GM21515 (cell line): ENCODE measurements at regions not wholly inside any gene's neighbourhood (a gene's known extent, or its start where the extent isn't known, plus 50 kb on each side); places are given as distances from the start of the nearest gene placed in this dataset.

ENCODE experiments used
- ATAC-seq: cut with Tn5 transposase; IDR thresholded peaks from one replicate; pipeline ENCODE4 v1.9.1; 2021; ENCODE audit not compliant: unreplicated experiment

DNA sequence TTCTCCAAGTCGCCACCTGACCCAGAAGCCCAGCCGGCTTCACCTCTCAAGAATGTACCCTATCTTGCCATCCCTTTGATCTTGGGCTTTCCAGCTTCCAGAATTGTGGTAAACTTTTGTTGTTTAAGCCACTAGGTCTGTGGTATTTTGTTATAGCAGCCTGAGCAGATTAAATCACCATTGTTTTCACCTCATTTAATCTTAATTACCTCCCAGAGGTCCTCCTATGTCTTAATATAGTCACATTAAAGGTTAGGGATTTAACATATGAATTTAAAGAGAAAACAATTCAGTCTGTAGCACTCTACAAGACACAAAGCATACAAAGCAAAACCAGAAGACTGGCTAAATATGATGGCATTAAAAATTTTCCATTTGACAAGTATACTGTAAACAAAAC, 123.4 kb upstream of the CADM2 start:
- ATAC-seq, result no peak

DNA sequence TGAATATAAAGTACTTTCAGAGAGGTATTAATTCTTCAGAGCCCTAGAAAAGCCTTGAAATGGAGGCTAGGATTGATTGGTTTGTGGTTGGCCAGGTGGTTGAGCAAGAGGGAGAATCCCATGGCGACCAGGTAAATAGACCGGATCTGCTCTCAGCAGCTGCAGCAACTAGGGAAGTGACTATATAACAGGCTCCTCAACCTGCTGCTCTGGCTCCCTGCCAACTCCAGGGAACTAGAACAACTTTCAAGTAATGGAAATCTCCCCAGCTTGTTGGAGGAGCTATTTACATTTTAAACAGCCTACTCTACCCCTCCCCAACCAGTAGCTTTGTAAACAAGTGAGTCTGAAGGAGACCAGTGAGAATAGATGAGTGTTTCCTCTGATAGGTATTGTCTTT, 121.8 kb upstream of the CADM2 start:
- no peak for ATAC-seq

DNA sequence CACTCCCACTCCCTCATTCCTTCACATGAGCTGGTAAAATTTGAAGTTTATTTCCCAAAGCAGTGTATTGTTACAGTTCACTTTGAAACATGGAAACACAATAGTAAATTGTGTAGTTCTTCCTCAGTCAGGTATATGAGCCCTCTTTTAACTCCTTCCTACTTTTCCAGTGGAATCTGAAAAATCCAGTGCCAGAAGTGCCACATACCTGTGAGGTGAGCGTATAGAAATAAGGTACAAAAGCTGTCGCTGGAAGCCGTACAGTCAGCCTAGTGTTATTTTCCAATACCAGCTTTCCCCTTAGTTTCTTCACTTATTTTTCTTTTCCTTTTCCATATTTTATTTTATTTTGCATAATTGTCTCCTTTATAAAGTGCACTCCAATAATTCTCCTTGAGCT, 81.7 kb upstream of the CADM2 start:
- no peak for ATAC-seq

DNA sequence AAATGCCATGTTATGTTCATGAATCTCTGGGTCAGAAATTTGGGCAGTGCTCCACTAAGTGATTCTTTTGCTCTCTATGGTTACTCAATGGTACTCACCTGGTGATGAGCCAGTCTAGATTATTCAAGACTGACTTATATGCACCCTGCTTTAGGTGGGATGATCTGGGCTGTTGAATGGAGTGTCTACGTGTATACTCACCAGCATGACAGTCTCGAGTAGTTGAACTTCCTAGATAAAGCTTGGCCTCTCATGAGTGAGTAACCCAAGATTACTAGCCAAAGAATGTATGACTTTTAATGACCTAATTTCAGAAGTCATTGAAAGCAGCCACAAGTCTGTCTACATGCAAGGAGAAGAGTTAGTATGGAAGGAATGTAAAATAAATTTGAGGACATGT, 77.5 kb upstream of the CADM2 start:
- no peak for ATAC-seq

DNA sequence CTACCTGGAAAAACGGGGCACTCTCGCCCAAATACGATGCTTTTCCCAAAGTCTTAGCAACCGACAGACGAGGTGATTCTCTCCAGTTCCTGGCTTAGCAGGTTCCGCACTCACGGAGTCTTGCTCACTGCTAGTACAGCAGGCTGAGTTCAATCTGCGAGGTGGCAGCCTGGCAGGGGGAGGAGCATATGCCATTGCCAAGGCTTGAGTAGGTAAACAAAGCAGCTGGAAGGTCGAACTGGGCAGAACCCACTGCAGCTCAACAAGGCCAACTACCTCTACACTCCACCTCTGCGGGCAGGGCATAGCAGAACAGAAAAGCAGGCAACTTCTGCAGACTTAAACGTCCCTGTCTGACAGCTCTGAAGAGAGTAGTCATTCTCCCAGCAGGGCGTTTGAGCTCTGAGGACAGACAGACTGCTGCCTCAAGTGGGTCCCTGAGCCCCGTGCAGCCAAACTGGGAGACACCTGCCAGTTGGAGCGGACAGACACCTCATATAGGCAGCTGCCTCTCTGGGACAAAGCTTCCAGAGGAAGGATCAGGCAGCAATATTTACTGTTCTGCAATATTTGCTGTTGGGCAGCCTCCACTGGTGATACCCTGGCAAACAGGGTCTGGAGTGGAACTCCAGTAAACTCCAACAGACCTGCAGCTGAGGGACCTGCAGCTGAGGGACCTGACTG, 73.4 kb upstream of the CADM2 start:
- no peak for ATAC-seq

DNA sequence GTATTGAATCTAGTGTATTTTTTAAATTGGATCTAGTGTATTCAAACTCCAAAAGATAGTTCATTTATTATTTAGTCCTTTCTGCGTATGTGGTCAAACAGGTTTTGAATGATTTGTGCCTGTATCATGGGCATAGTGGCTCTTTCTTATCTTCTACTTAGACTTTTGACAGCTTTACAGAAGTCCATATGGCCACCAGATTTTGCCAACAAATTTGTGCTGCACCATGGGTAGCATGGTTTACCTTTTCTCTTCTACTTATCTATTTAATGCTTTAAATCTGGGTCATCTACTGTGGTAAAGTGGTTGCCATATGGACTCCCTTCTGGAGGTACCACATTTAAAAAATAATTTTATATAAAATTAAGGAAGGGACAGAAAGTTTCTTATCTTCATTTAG, 66.9 kb upstream of the CADM2 start:
- no peak for ATAC-seq

DNA sequence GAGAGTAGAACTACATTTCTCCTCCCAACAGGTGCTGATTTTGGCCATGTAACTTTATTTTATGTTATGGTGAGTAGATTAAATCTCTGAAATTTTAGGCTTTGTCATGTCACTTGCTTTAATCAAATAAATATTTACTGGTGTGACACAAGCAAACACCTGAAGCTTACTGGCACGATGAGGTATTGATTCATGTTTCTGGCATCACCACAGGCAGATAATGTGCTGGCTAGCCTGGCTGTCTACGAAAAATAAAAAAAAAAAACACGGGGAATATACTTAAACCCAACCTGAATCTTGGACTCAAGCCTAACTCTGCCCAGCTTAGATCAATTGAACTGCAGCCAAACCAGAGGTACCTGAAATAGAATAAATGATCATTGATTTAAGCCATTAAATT, 65.6 kb upstream of the CADM2 start:
- ATAC-seq, result no peak

DNA sequence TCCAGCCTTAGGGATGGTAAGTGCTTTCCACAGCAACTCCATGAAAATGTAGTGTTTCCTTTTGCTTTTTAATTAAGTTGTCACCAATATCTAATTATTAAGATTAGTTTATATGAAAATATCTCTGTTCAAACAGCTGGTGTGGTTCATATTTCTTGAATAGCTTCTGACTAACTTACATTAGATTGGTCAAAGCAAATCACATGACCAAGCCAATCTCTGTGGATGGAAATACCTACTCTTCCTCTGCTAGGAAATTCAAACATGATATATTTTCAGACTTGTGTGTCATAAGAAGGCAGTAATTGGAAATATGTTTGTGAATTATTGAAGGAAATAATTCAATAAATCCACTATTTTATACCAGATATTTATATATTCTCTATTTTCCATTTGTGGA, 54.6 kb upstream of the CADM2 start:
- ATAC-seq, result no peak

DNA sequence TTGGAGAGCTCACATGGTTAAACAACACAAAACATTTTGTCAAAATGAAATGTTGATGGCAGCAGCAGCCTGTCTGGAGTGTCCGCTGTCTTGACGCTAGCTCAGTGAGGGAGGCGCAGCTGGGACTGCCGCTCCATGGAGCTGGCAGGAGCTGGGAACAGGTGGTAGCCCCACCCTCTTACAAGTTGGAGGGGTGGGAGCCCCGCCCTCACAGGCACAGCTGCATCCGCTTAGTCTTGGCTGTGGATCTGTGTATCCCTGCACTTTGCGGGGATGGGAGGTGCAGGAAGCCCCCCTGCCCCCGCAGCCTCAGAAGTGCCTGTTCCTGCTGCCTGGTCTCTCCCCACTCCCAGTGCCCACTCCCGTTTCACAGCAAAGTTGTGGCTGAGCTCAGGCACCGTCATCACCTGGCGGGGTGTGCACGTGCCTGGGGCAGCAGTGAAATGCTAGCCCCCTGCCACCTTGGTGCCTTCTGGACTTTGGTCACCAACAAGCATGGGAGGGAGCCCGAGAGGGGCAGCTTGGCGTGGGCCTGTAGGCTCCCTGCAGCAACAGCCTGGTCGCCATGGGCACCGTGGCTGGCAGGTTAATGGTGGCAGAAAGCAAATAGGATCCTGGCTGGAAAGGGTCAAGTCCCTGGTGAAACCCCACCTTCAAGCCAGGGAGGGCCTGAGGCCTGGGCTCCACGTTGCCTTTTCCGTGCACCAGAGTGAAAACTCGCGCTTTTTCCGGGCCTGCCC, 53.8 kb upstream of the CADM2 start:
- no peak for ATAC-seq

DNA sequence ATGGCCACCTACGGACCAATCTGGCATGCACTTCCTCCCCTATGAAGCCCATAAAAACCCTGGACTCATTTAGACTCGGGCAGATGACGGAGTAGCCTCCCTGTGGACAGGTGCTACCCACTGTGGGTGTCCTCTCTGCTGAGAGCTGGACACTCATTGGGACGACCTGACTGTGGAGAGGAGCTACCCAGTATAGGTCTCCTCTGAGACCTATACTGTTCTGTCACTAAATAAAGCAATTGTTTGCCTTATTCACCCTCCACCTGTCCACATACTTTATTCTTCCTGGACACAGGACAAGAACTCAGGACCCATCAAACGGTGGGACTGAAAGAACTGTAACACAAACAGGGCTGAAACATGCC, 53.3 kb upstream of the CADM2 start:
- ATAC-seq, result no peak

DNA sequence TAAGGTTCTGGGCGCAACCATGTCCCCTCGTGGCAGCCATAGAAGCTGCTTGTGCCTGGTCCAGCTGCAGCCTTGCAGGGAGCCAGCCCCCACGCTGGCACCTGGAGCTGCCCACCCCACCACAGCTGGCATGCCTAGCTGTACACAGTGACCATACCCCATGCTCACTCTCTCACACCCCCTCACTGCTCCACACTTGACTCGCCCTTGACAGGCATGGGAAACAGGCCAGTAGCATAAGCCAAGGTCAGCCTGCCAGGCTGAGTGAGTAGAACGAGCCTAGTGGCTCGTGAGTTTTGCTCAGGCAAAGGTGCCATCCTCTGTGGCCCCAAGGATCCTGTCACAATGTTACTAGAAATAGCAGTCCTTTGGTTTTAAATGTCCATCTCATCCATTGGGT, 52.7 kb upstream of the CADM2 start:
- ATAC-seq, result no peak
